Heart left ventricle (tissue), 16 donors: ENCODE measurements at regions not wholly inside any gene's neighbourhood (a gene's known extent, or its start where the extent isn't known, plus 50 kb on each side); places are given as distances from the start of the nearest gene placed in this dataset.
"Not testable (repeated sequence)": the region's sequence is repeated elsewhere in the genome, so short reads cannot be mapped to it uniquely, and the experiment has no call there.

Experiments used
- ATAC-seq, 4 donors: fragments of 200-7000 bp; cut with Tn5 transposase; one replicate each; pipeline ENCODE4 v1.9.1; 2020 to 2022; ENCODE audit warnings: moderate library complexity in 4 of 4, mild to moderate bottlenecking in 3 of 4, moderate number of reproducible peaks in 1 of 4
- DNase-seq, 5 donors: peaks; one replicate each; pipeline ENCODE4 v3.0.0-alpha.2; 2020
- H3K27ac ChIP-seq, 12 donors: fragments of 200-600 bp; sonication (generic) in 4 of 12; one replicate each; pipeline versions ENCODE4 v1.5.0 to v1.8.0; 2016 to 2022; ENCODE audit warnings: mild to moderate bottlenecking in 2 of 12
- H3K27me3 ChIP-seq, 9 donors: fragments of 200-600 bp; sonication (generic) in 2 of 9; one replicate each; pipeline versions ENCODE4 v1.5.1 to v1.8.0; 2016 to 2022; ENCODE audit warnings: mild to moderate bottlenecking in 3 of 9
- H3K36me3 ChIP-seq, 9 donors: fragments of 200-600 bp; sonication (generic) in 2 of 9; one replicate each; pipeline versions ENCODE4 v1.5.0 to v1.8.0; 2018 to 2022; ENCODE audit warnings: mild to moderate bottlenecking in 2 of 9
- H3K4me1 ChIP-seq, 12 donors: fragments of 200-600 bp; sonication (generic) in 4 of 12; one replicate each; pipeline versions ENCODE4 v1.5.0 to v1.8.0; 2016 to 2022; ENCODE audit warnings: mild to moderate bottlenecking in 3 of 12
- H3K4me3 ChIP-seq, 12 donors: fragments of 200-600 bp; sonication (generic) in 4 of 12; one replicate each; pipeline versions ENCODE4 v1.5.0 to v1.8.0; 2017 to 2022; ENCODE audit warnings: mild to moderate bottlenecking in 9 of 12, moderate library complexity in 4 of 12
- H3K9me3 ChIP-seq, 12 donors: fragments of 200-600 bp; sonication (generic) in 4 of 12; one replicate each; pipeline versions ENCODE4 v1.5.0 to v1.8.0; 2016 to 2022; ENCODE audit warnings: mild to moderate bottlenecking in 1 of 12
- POLR2A ChIP-seq, 2 donors: fragments of 450-650 bp; IDR thresholded peaks; one replicate each; pipeline ENCODE4 v1.6.1; 2017; ENCODE audit warnings: antibody characterized with exemption in 2 of 2, mild to moderate bottlenecking in 2 of 2, moderate library complexity in 2 of 2
- whole genome bisulfite sequencing, 4 donors: extraction: QIAGEN DNeasy Blood & Tissue Kit in 2 of 4; methylation state at CpG; one replicate each; pipeline versions ENCODE4 v1.1.5 to v1.1.7; 2013 to 2018; 5-methylcytosine and 5-hydroxymethylcytosine counted together
- intact Hi-C, 10 donors: fragments of 100-400 bp; cut with DNase I; formaldehyde crosslinking; loops; one replicate each; pipeline versions ENCODE4 v1.11.1 to v1.14.2; 2022
- TF ChIP-seq, protein P1 (sequence below), 12 donors: fragments of 200-600 bp; sonication (generic) in 4 of 12; IDR thresholded peaks; one replicate each; pipeline versions ENCODE4 v1.5.0 to v1.8.0; 2018 to 2022; ENCODE audit warnings: antibody characterized with exemption in 12 of 12, mild to moderate bottlenecking in 5 of 12
- donor health status: ischemic (EF 13 %, LVEDD 7.1; RV severe dilation, severe dysfunction).
- donor health status: healthy with polysubstance abuse.
- donor health status: DM: no; HTN: yes; CAD: no.
- donor health status: DM: no; HTN: no; CAD: no.
- donor health status: ischemic (EF 25% LVEDD 6.9; RV normal size, moderate dysfunction).
- donor health status: ischemic (EF 25% LVEDD 5.7; RV mildly dilated, moderate dysfunction).
- donor health status: healthy.
- donor health status: DM: yes; HTN: yes; CAD: no.
- donor health status: ischemic (EF 35%, LVEDD 5.7; RV mildly dilated, moderate dysfunction).
- donor health status: nonischemic (EF 11% LVEDD 7.7; RV severe dilation, severe dysfunction).
- donor health status: DM: yes; HTN: yes; CAD: no.
- donor health status: PGD.
- donor health status: ischemic (EF 29% LVEDD 5.4; RV normal size, mild dysfunction).
- donor health status: nonischemic (EF 23%, LVEDD 6.1; RV moderate dilation, normal function).

DNA sequence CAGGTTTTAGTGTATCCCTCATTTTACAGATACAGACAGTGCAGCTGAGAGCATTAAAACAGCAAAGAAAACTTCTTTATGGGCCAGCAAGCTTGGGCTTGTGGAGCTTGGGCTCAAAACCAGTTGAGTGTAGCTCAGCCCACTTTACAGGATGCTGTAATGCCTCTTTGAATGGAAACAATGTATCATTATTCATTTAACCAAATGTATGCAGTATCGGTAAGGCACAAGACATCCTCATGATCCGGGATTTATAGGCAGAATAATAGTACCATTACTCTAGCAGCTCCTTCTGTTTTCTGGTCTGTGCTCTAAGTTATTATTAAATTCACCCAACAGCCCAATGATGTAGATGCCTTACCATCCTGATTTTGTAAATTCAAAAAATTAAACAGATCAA lies 575.1 kb upstream of the CDH7 start:
- intact Hi-C loops: no loop called here
- Histone ChIP-seq H3K36me3 (no peaks in the 10 kb centered on the region), H3K27ac (no peak overlapping the region), H3K27me3 (no peaks in the 10 kb centered on the region), H3K4me3 (no peak overlapping the region), H3K9me3 (peaks cover 0 to 17% (median 2%) of the 10 kb centered on the region in 12 donors), H3K4me1 (no peaks in the 10 kb centered on the region)
- 86 to 96% (median 90%) methylated on average over 2 of the region's 2 CpGs for WGBS, 4 donors
- ATAC-seq (no peak), DNase-seq (no peak)
- TF ChIP-seq, protein P1, sequence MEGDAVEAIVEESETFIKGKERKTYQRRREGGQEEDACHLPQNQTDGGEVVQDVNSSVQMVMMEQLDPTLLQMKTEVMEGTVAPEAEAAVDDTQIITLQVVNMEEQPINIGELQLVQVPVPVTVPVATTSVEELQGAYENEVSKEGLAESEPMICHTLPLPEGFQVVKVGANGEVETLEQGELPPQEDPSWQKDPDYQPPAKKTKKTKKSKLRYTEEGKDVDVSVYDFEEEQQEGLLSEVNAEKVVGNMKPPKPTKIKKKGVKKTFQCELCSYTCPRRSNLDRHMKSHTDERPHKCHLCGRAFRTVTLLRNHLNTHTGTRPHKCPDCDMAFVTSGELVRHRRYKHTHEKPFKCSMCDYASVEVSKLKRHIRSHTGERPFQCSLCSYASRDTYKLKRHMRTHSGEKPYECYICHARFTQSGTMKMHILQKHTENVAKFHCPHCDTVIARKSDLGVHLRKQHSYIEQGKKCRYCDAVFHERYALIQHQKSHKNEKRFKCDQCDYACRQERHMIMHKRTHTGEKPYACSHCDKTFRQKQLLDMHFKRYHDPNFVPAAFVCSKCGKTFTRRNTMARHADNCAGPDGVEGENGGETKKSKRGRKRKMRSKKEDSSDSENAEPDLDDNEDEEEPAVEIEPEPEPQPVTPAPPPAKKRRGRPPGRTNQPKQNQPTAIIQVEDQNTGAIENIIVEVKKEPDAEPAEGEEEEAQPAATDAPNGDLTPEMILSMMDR (IDR thresholded peaks at IDR 0.05): no peak
- TF ChIP-seq POLR2A (IDR thresholded peaks at IDR 0.05): no peak

DNA sequence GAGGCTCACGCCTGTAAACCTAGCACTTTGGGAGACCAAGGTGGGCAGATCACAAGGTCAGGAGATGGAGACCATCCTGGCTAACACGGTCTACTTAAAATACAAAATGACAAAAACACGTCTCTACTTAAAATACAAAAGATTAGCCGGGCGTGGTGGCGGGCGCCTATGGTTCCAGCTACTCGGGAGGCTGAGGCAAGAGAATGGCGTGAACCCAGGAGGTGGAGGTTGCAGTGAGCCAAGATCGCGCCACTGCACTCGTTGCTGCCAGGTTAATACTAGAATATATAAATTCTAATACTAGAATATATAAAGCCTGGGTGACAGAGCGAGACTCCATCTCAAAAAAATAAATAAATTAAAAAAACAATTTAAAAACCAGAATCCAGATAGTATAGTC lies 588.7 kb upstream of the CDH7 start:
- H3K9me3 ChIP-seq, H3K27me3 ChIP-seq, H3K4me1 ChIP-seq, ATAC-seq, H3K36me3 ChIP-seq, DNase-seq, H3K4me3 ChIP-seq, H3K27ac ChIP-seq, intact Hi-C loops: not testable (repeated sequence)
- WGBS, 4 donors: 91 to 93% (median 92%) methylated on average over 13 of the region's 13 CpGs

DNA sequence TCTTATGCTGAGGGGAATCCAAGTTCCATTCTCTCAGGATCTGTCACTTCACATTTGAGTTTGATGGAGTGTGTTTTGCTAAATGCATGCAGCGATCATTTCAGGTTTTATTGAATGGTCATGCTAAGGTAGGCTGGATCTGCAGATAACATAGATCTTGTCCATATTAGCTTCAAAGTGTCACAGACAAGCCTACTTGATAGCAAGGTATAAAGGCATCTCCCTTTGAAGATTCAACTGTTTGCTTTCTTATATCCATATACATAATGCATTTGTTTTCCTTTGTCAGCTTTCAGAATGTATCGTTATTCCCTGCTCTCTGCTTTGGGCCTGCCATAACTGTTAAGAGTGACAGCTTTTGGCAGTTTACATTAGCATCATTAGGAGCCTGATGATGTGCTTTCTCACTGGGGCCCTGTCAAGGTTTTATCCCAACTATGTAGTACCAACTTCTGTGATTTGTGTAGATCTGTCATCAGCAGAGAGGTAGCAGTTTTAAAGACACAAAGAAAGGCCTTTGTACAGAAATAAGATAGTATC lies 604.3 kb upstream of the CDH7 start:
- Histone ChIP-seq H3K9me3 (peaks cover 0 to 4% (median 0%) of the 10 kb centered on the region in 12 donors), H3K27ac (no peak overlapping the region), H3K4me3 (no peak overlapping the region), H3K27me3 (no peaks in the 10 kb centered on the region), H3K4me1 (no peaks in the 10 kb centered on the region), H3K36me3 (no peaks in the 10 kb centered on the region)
- 68 to 81% (median 71%) methylated on average over 2 of the region's 2 CpGs for WGBS, 4 donors
- TF ChIP-seq, protein P1 (IDR thresholded peaks at IDR 0.05): no peak
- TF ChIP-seq POLR2A (IDR thresholded peaks at IDR 0.05): no peak
- intact Hi-C loops: no loop called here
- ATAC-seq (no peak), DNase-seq (no peak)

DNA sequence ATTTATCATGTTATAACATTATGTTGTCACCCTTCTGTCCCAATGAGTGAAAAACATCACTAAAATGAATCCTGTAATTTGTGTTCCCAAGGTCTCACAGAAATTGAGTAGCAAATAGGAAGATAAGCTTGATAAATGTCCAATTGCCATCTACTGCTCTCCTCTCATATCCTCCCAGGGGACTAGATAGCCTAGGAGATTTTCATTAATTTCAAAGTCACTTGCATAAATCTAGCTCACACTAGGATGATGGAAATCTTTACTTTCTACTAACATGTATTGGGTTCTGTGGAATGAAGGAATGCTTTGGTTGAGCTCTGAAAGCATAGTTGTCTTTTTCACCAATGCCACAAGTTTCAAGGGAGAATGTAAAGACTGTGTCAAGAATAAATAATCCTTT lies 605.5 kb upstream of the CDH7 start:
- TF ChIP-seq POLR2A (IDR thresholded peaks at IDR 0.05): no peak
- TF ChIP-seq, protein P1 (IDR thresholded peaks at IDR 0.05): no peak
- H3K27me3 ChIP-seq: no peaks in the 10 kb centered on the region
- H3K4me3 ChIP-seq: no peak overlapping the region
- no peak for DNase-seq
- H3K36me3 ChIP-seq: no peaks in the 10 kb centered on the region
- intact Hi-C loops: no loop called here
- no peak overlapping the region for H3K27ac ChIP-seq
- peaks cover 0 to under 1% (median 0%) of the 10 kb centered on the region in 12 donors for H3K9me3 ChIP-seq
- no peak for ATAC-seq
- no peaks in the 10 kb centered on the region for H3K4me1 ChIP-seq

DNA sequence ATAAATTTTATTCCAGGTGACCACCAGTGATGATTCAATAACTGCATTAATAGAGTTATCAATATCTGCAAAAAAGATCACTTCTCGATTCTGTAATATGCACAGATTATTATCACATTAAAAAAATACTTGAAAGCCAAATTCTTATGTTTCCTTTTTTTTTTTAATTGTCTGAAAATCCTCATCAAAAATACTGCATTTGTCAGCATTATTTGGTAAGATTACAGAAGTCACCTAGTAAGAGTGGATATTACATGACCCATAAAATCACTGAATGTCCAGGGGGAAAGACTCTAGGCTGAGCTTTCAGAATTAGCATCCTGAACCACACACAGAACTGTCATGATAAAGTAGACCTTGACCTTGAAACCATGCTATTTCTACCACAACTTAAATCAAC lies 617.2 kb upstream of the CDH7 start:
- Histone ChIP-seq H3K4me3 (no peak overlapping the region), H3K27ac (no peak overlapping the region), H3K9me3 (peaks cover 0 to 3% (median 0%) of the 10 kb centered on the region in 12 donors), H3K36me3 (no peaks in the 10 kb centered on the region), H3K27me3 (no peaks in the 10 kb centered on the region), H3K4me1 (no peaks in the 10 kb centered on the region)
- ATAC-seq: no peak
- 71 to 81% (median 77%) methylated on average over 1 of the region's 1 CpG for WGBS, 4 donors
- no peak for TF ChIP-seq POLR2A (IDR thresholded peaks at IDR 0.05)
- TF ChIP-seq, protein P1 (IDR thresholded peaks at IDR 0.05): no peak
- intact Hi-C loops: no loop called here
- no peak for DNase-seq
